Kidney (tissue), 13 donors: ENCODE measurements at regions not wholly inside any gene's neighbourhood (a gene's known extent, or its start where the extent isn't known, plus 50 kb on each side); places are given as distances from the start of the nearest gene placed in this dataset.
"Not testable (repeated sequence)": the region's sequence is repeated elsewhere in the genome, so short reads cannot be mapped to it uniquely, and the experiment has no call there.

ENCODE experiments used
- DNase-seq, 5 donors: peaks; one replicate each; pipeline ENCODE4 v3.0.0-alpha.2; 2013 to 2020
- FAIRE-seq: peaks from 2 replicates; lab custom pipeline; 2012; peaks lifted over from hg19 to GRCh38; lab: Jason Lieb, UNC
- H3K27ac ChIP-seq, 2 donors: one replicate each; pipeline ENCODE4 v1.7.0; 2013; ENCODE audit warnings: low read depth in 2 of 2, low read length in 2 of 2, inconsistent platforms in 1 of 2
- H3K27me3 ChIP-seq: one replicate; pipeline ENCODE4 v1.7.1; 2013; ENCODE audit warnings: low read length, inconsistent platforms; ENCODE audit not compliant: control insufficient read depth, insufficient read depth
- H3K36me3 ChIP-seq, 3 donors: one replicate each; pipeline versions ENCODE4 v1.7.0 to v1.7.1; 2013; ENCODE audit warnings: low read length in 3 of 3, control low read depth in 1 of 3, inconsistent platforms in 1 of 3; ENCODE audit not compliant: insufficient read depth in 3 of 3, control insufficient read depth in 2 of 3
- H3K4me1 ChIP-seq, 3 donors: one replicate each; pipeline versions ENCODE4 v1.7.0 to v1.7.1; 2013; ENCODE audit warnings: low read length in 3 of 3, inconsistent platforms in 1 of 3, low read depth in 1 of 3; ENCODE audit not compliant: control insufficient read depth in 2 of 3, insufficient read depth in 2 of 3
- H3K4me3 ChIP-seq, 3 donors: one replicate each; pipeline versions ENCODE4 v1.7.0 to v1.8.1; 2013; ENCODE audit warnings: low read length in 3 of 3, control low read depth in 1 of 3, inconsistent platforms in 1 of 3
- H3K9ac ChIP-seq, 3 donors: one replicate each; pipeline versions ENCODE4 v1.7.0 to v1.7.1; 2013; ENCODE audit warnings: low read length in 3 of 3, control low read depth in 1 of 3, inconsistent platforms in 1 of 3
- H3K9me3 ChIP-seq, 3 donors: one replicate each; pipeline versions ENCODE4 v1.7.0 to v1.7.1; 2013; ENCODE audit warnings: low read length in 3 of 3, control low read depth in 1 of 3, inconsistent platforms in 1 of 3; ENCODE audit not compliant: control insufficient read depth in 2 of 3, insufficient read depth in 1 of 3
- intact Hi-C: fragments of 100-400 bp; cut with DNase I; formaldehyde crosslinking; loops from one replicate; pipeline ENCODE4 v1.11.1; 2022
- TF ChIP-seq, protein P1 (sequence below): IDR thresholded peaks from 3 replicates; pipeline ENCODE4 v1.5.1; 2012; ENCODE audit warnings: mild to moderate bottlenecking, moderate library complexity, borderline replicate concordance; ENCODE audit not compliant: insufficient read depth; ENCODE audit errors: extremely low read depth
- donor health status: control.
- donor health status: control.
- donor health status: control.
- donor health status: control.
- donor health status: control.
- donor health status: DM: yes; HTN: yes; CAD: no.
- donor health status: Normal renal cell carcinoma (clear cell type).

DNA sequence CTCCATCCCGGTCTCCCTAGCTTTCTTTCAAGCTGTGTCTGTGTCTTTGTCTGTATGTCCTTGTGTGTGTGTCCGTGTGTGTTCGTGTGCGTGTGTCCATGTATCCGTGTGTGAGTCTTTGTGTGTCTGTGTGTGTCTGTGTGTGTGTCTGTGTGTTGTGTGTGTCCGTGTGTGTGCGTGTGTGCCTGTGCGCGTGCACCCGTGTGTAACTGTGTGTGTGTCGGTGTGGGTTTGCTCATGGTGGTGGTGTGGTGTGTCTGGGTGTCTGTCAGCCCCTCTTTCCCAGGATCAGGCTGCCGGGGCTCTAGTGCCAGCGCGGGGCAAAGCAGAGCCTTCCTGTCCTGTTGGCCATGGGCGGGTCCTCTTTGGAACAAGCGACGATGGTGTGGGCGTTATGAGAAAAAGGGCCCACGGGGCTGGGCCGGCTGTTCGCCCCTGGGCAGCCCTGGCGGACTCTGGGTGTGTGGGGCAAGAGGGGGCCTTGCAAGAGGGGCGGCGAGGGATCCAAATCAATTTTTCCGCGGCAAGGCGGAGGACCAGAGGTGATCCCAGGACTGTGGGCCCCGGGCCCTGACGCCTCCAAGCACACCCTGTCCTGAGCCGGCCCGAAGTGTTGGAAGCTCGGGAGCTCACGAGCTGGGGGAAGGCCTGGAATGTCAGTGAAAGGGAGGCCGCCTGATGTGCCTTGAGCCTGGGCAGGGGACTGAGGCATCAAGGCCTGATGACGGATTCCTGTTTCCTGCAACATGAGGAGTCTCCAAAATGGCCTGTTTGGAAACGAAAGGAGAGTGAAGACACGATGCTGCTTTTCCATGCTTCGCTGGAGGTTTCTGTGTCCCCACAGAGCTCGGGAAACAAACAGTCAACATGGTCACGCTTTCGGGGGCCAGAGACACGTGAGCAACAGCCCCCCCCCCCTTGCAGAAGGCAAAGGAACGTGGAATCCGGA, 3929.2 kb upstream of the OR11H1 start:
- intact Hi-C loops, result no loop called here
- H3K36me3 ChIP-seq, result no peaks in the 10 kb centered on the region
- peaks cover 0 to 5% (median 0%) of the 10 kb centered on the region in 3 donors for H3K9me3 ChIP-seq
- no peak overlapping the region for H3K4me3 ChIP-seq
- H3K27me3 ChIP-seq, result no peaks in the 10 kb centered on the region
- H3K4me1 ChIP-seq, result no peaks in the 10 kb centered on the region
- DNase-seq, result peak in 1 of 5 donors; percentile 69
- no peak for FAIRE-seq
- no peak overlapping the region for H3K27ac ChIP-seq
- TF ChIP-seq, protein P1, sequence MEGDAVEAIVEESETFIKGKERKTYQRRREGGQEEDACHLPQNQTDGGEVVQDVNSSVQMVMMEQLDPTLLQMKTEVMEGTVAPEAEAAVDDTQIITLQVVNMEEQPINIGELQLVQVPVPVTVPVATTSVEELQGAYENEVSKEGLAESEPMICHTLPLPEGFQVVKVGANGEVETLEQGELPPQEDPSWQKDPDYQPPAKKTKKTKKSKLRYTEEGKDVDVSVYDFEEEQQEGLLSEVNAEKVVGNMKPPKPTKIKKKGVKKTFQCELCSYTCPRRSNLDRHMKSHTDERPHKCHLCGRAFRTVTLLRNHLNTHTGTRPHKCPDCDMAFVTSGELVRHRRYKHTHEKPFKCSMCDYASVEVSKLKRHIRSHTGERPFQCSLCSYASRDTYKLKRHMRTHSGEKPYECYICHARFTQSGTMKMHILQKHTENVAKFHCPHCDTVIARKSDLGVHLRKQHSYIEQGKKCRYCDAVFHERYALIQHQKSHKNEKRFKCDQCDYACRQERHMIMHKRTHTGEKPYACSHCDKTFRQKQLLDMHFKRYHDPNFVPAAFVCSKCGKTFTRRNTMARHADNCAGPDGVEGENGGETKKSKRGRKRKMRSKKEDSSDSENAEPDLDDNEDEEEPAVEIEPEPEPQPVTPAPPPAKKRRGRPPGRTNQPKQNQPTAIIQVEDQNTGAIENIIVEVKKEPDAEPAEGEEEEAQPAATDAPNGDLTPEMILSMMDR, result no peak
- H3K9ac ChIP-seq, result no peak overlapping the region

DNA sequence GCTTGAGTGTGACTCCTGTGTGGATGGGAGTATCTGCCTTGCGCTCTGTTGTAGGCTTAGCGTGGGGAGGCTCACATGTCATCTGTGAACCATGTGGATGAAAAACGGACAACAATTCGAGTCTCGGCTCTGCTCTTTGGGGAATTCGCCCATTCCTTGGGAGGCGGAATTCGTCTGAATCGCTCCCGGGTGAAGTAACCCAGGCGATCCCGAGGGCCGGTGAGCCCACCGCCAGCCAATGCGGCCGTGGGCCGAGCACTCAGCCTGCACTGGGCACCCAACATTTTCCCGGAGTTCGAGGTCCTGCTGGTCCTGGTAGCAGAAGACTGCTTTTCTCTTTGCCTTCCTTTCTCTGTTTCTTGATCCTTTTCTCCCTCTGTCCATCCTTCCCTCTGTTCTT, 3928.5 kb upstream of the OR11H1 start:
- H3K9ac ChIP-seq, H3K36me3 ChIP-seq, FAIRE-seq, H3K9me3 ChIP-seq, H3K27me3 ChIP-seq, intact Hi-C loops, H3K4me1 ChIP-seq, H3K4me3 ChIP-seq, H3K27ac ChIP-seq: not testable (repeated sequence)
- DNase-seq, result peak in 1 of 5 donors; percentile 36

DNA sequence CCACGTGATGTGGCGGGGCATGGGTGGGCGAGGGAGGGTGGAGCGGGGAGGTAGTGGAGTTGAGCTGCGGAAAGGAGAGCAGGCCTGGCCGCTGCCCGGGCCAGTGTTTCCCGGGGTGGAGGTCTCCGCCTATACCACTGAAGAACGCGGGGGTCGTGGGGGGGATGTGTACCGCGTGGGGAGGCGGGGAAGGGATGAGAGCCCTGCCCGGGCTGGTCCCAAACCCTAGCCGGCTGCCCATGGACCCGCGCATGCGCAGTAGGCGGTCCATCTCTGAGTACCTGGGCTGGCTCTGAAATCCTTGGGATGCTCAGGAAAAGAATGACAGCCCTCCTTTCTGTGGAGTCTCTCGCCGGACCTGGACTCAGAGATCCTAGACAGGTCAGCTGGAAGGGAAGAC, 3927.8 kb upstream of the OR11H1 start:
- FAIRE-seq, H3K4me3 ChIP-seq, H3K27ac ChIP-seq, H3K36me3 ChIP-seq, intact Hi-C loops, H3K27me3 ChIP-seq, H3K4me1 ChIP-seq, H3K9me3 ChIP-seq, H3K9ac ChIP-seq: not testable (repeated sequence)
- peak in 1 of 5 donors; percentile 66 for DNase-seq

DNA sequence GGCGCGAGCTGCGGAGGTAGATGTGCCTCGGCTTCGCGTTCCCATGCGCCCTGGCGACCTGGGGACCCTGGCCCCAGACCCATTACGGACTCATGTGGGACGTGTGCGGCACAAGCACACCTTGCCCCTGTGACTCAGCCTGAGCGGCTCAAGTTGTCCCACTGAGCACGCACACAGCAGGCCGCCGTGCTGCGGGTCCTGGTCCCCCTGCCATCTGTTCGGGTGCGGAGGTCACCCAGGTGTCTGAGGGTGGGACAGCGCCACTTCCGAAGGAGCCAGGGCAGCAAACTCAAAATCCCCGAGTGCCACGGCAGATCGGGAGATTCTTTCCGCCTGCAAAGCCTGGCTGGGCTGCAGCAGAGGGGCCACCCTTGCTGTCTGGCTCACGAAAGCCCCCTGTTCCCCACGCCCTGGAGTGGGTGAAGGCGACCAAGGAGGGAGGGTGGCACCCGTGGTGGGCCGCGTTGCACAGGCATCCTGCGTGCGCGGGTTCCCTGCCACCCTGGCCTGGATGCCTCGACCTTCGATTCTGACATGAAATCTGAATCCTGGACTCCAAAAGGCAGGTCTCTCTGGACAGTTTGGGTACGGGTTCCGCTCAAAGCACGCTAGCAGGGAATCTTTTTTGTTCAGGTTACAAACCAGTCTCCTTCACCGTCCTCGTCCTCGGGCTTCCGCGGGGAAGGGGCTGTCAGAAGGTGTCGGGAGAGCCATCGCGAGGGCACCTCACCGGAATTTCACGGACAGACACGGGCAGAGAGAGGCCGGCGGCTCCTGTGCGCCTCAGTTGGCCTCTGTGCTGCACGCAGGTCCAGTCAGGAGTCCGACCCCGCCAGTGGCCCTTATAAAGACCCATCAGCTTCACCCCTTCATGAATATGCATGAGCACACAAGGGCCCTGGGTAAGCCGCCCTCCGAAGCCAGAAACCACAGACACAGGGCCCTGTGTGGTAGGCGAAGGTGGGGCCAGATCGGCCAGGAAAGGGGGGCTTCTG, 3926.8 kb upstream of the OR11H1 start:
- FAIRE-seq, H3K9ac ChIP-seq, H3K27ac ChIP-seq, H3K27me3 ChIP-seq, H3K9me3 ChIP-seq, intact Hi-C loops, H3K4me1 ChIP-seq, H3K36me3 ChIP-seq, H3K4me3 ChIP-seq: not testable (repeated sequence)
- peak in 1 of 5 donors; percentile 75 for DNase-seq

DNA sequence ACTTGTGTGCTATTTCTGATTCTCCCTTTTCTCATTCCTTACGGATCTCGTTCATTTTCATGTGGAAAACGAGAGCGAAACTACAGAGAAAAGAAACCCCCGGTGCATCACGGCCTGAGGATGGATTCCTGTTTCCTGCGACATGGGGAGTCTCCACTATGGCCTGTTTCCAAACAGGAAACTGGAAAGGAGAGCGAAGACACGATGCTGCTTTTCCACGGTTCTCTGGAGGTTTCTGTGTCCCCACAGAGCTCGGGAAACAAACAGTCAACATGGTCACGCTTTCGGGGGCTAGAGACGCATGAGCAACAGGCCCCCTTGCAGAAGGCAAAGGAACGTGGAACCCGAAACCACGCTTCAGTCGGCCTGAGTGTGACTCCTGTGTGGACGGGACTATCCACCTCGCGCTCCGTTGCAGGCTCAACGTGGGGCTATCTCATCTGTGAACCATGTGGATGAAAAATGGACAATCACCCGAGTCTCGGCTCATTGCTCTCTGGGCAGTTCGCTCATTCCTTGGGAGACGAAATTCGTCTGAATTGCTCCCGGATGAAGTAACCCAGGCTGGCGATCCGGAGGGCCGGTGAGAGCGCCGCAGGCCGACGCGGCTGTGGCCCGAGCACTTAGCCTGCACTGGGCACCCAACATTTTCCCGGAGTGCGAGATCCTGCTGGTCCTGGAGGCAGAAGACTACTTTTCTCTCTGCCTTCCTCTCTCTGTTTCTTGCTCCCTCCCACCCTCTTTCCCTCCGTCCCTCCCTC, 3923.2 kb upstream of the OR11H1 start:
- H3K4me1 ChIP-seq, H3K36me3 ChIP-seq, intact Hi-C loops, H3K9ac ChIP-seq, H3K4me3 ChIP-seq, H3K9me3 ChIP-seq, H3K27me3 ChIP-seq, FAIRE-seq, H3K27ac ChIP-seq: not testable (repeated sequence)
- DNase-seq, result peak in 1 of 5 donors; percentile 41
